HEK293 (cell line): ENCODE measurements at regions not wholly inside any gene's neighbourhood (a gene's known extent, or its start where the extent isn't known, plus 50 kb on each side); places are given as distances from the start of the nearest gene placed in this dataset.

ENCODE experiments used
- ZBTB48 ChIP-seq: fragments of 450-650 bp; formaldehyde crosslinking; IDR thresholded peaks from 2 replicates; pipeline ENCODE4 v1.5.1; 2016; ENCODE audit warnings: missing biosample characterization, missing genetic modification characterization
- ZNF354C ChIP-seq: fragments of 450-650 bp; formaldehyde crosslinking; IDR thresholded peaks from 2 replicates; pipeline ENCODE4 v1.5.1; 2016; ENCODE audit warnings: missing biosample characterization, missing genetic modification characterization, low read depth, borderline replicate concordance
- ZNF416 ChIP-seq: fragments of 450-650 bp; formaldehyde crosslinking; IDR thresholded peaks from 2 replicates; pipeline ENCODE4 v1.5.1; 2016; ENCODE audit warnings: missing biosample characterization, missing genetic modification characterization
- ZNF555 ChIP-seq: fragments of 450-650 bp; formaldehyde crosslinking; conservative IDR thresholded peaks from 2 replicates; pipeline ENCODE4 v1.5.1; 2017; ENCODE audit warnings: missing biosample characterization, mild to moderate bottlenecking, missing genetic modification characterization, inconsistent platforms
- ZNF561 ChIP-seq: fragments of 450-650 bp; IDR thresholded peaks from 2 replicates; pipeline ENCODE4 v1.5.1; 2018; ENCODE audit warnings: missing biosample characterization, missing genetic modification characterization, borderline replicate concordance
- ZNF585B ChIP-seq: fragments of 450-650 bp; formaldehyde crosslinking; IDR thresholded peaks from 2 replicates; pipeline ENCODE4 v1.5.1; 2016; ENCODE audit warnings: missing biosample characterization, missing genetic modification characterization
- ZNF830 ChIP-seq: fragments of 450-650 bp; IDR thresholded peaks from 2 replicates; pipeline ENCODE4 v1.5.0; 2018; ENCODE audit warnings: missing biosample characterization, missing genetic modification characterization, low read depth, mild to moderate bottlenecking, moderate library complexity
- TF ChIP-seq, protein P1 (sequence below): fragments of 450-650 bp; formaldehyde crosslinking; IDR thresholded peaks from 2 replicates; pipeline ENCODE4 v1.5.1; 2016; ENCODE audit warnings: missing biosample characterization, missing genetic modification characterization
- TF ChIP-seq, protein P2 (sequence below): fragments of 450-650 bp; formaldehyde crosslinking; IDR thresholded peaks from 2 replicates; pipeline ENCODE4 v1.5.1; 2016; ENCODE audit warnings: missing biosample characterization, missing genetic modification characterization
- TF ChIP-seq, protein P3 (sequence below): fragments of 450-650 bp; formaldehyde crosslinking; IDR thresholded peaks from 2 replicates; pipeline ENCODE4 v1.5.1; 2016; ENCODE audit warnings: missing biosample characterization, missing genetic modification characterization
- TF ChIP-seq, protein P4 (sequence below): fragments of 450-650 bp; formaldehyde crosslinking; IDR thresholded peaks from 2 replicates; pipeline ENCODE4 v1.5.1; 2016; ENCODE audit warnings: missing biosample characterization, missing genetic modification characterization, low read depth

DNA sequence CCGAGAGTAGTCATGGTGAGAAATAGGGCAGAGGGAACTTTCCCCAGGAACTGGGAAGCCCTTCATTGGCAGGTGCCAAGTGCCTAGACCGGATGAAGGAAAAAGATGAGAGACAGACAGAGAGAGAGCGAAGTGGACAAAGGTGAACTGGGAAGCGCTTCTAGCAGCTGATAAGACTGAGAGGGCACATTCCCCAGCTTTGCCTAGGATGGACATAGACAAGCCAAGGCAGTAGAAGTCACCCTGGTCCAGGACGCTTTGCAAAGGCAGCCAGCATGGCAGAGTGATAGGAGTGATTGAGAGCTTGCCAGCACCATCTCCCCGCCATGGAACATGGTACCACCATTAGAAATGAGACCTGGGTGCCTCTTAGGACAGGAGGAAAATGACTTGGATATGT lies 372.8 kb upstream of the MGMT start:
- TF ChIP-seq, protein P1, sequence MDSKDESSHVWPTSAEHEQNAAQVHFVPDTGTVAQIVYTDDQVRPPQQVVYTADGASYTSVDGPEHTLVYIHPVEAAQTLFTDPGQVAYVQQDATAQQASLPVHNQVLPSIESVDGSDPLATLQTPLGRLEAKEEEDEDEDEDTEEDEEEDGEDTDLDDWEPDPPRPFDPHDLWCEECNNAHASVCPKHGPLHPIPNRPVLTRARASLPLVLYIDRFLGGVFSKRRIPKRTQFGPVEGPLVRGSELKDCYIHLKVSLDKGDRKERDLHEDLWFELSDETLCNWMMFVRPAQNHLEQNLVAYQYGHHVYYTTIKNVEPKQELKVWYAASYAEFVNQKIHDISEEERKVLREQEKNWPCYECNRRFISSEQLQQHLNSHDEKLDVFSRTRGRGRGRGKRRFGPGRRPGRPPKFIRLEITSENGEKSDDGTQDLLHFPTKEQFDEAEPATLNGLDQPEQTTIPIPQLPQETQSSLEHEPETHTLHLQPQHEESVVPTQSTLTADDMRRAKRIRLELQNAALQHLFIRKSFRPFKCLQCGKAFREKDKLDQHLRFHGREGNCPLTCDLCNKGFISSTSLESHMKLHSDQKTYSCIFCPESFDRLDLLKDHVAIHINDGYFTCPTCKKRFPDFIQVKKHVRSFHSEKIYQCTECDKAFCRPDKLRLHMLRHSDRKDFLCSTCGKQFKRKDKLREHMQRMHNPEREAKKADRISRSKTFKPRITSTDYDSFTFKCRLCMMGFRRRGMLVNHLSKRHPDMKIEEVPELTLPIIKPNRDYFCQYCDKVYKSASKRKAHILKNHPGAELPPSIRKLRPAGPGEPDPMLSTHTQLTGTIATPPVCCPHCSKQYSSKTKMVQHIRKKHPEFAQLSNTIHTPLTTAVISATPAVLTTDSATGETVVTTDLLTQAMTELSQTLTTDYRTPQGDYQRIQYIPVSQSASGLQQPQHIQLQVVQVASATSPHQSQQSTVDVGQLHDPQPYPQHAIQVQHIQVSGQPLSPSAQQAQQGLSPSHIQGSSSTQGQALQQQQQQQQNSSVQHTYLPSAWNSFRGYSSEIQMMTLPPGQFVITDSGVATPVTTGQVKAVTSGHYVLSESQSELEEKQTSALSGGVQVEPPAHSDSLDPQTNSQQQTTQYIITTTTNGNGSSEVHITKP: no peak
- TF ChIP-seq ZNF830 (tag by site-specific recombination): no peak
- TF ChIP-seq ZNF354C (tag by site-specific recombination): no peak
- TF ChIP-seq ZNF416 (tag by site-specific recombination): no peak
- TF ChIP-seq ZNF561: no peak
- TF ChIP-seq, protein P2, sequence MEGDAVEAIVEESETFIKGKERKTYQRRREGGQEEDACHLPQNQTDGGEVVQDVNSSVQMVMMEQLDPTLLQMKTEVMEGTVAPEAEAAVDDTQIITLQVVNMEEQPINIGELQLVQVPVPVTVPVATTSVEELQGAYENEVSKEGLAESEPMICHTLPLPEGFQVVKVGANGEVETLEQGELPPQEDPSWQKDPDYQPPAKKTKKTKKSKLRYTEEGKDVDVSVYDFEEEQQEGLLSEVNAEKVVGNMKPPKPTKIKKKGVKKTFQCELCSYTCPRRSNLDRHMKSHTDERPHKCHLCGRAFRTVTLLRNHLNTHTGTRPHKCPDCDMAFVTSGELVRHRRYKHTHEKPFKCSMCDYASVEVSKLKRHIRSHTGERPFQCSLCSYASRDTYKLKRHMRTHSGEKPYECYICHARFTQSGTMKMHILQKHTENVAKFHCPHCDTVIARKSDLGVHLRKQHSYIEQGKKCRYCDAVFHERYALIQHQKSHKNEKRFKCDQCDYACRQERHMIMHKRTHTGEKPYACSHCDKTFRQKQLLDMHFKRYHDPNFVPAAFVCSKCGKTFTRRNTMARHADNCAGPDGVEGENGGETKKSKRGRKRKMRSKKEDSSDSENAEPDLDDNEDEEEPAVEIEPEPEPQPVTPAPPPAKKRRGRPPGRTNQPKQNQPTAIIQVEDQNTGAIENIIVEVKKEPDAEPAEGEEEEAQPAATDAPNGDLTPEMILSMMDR (tag by site-specific recombination): no peak
- TF ChIP-seq ZNF585B (tag by site-specific recombination): no peak
- TF ChIP-seq ZBTB48 (tag by site-specific recombination): no peak
- TF ChIP-seq, protein P3, sequence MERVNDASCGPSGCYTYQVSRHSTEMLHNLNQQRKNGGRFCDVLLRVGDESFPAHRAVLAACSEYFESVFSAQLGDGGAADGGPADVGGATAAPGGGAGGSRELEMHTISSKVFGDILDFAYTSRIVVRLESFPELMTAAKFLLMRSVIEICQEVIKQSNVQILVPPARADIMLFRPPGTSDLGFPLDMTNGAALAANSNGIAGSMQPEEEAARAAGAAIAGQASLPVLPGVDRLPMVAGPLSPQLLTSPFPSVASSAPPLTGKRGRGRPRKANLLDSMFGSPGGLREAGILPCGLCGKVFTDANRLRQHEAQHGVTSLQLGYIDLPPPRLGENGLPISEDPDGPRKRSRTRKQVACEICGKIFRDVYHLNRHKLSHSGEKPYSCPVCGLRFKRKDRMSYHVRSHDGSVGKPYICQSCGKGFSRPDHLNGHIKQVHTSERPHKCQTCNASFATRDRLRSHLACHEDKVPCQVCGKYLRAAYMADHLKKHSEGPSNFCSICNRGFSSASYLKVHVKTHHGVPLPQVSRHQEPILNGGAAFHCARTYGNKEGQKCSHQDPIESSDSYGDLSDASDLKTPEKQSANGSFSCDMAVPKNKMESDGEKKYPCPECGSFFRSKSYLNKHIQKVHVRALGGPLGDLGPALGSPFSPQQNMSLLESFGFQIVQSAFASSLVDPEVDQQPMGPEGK (tag by site-specific recombination): no peak
- TF ChIP-seq, protein P4, sequence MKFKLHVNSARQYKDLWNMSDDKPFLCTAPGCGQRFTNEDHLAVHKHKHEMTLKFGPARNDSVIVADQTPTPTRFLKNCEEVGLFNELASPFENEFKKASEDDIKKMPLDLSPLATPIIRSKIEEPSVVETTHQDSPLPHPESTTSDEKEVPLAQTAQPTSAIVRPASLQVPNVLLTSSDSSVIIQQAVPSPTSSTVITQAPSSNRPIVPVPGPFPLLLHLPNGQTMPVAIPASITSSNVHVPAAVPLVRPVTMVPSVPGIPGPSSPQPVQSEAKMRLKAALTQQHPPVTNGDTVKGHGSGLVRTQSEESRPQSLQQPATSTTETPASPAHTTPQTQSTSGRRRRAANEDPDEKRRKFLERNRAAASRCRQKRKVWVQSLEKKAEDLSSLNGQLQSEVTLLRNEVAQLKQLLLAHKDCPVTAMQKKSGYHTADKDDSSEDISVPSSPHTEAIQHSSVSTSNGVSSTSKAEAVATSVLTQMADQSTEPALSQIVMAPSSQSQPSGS (tag by site-specific recombination): no peak
- TF ChIP-seq ZNF555 (tag by site-specific recombination): no peak
